ENCODE measurements at regions not wholly inside any gene's neighbourhood (a gene's known extent, or its start where the extent isn't known, plus 50 kb on each side); places are given as distances from the start of the nearest gene placed in this dataset.
A peak's percentile ranks its signal among the peaks of the same experiment; 100 is the strongest.

- peak; percentile 92 for DNase-seq (ENCODE audit: low read depth)
These were observed 361.1 kb downstream of the TGFB2 start for GRCh38 chr1:218705911-218706893.

- no peak for DNase-seq (ENCODE audit: low read depth)
These were observed 365.9 kb downstream of the TGFB2 start for GRCh38 chr1:218711001-218711400.

GRCh38 chr1:218711884-218712674 is 366.9 kb downstream of the TGFB2 start:
- no peak for DNase-seq (ENCODE audit: low read depth)

- no peak for DNase-seq (ENCODE audit: low read depth)
These were observed 367.5 kb downstream of the TGFB2 start for GRCh38 chr1:218712677-218713076.

- DNase-seq (ENCODE audit: low read depth): no peak
These were observed 371.0 kb downstream of the TGFB2 start for GRCh38 chr1:218715961-218716669.

GRCh38 chr1:218717575-218717974 is 372.4 kb downstream of the TGFB2 start:
- DNase-seq (ENCODE audit: low read depth): peak; percentile 39

GRCh38 chr1:218718206-218718605 is 373.1 kb downstream of the TGFB2 start:
- DNase-seq (ENCODE audit: low read depth): peak; percentile 75

GRCh38 chr1:218718977-218719376 is 373.8 kb downstream of the TGFB2 start:
- DNase-seq (ENCODE audit: low read depth): no peak

- DNase-seq (ENCODE audit: low read depth): no peak
These were observed 383.9 kb downstream of the TGFB2 start for GRCh38 chr1:218728898-218729565.

GRCh38 chr1:218735436-218736032 is 390.4 kb downstream of the TGFB2 start:
- peak; percentile 51 for DNase-seq (ENCODE audit: low read depth)

- DNase-seq (ENCODE audit: low read depth): peak; percentile 75
These were observed 394.3 kb downstream of the TGFB2 start for GRCh38 chr1:218739426-218739825.

- DNase-seq (ENCODE audit: low read depth): no peak
These were observed 396.7 kb downstream of the TGFB2 start for GRCh38 chr1:218741852-218742251.

- no peak for DNase-seq (ENCODE audit: low read depth)
These were observed 397.5 kb downstream of the TGFB2 start for GRCh38 chr1:218742467-218743262.

- DNase-seq (ENCODE audit: low read depth): no peak
These were observed 398.8 kb downstream of the TGFB2 start for GRCh38 chr1:218743861-218744505.

GRCh38 chr1:218748071-218748470 is 402.9 kb downstream of the TGFB2 start:
- DNase-seq (ENCODE audit: low read depth): no peak

GRCh38 chr1:218750216-218750970 is 405.3 kb downstream of the TGFB2 start:
- DNase-seq (ENCODE audit: low read depth): no peak

GRCh38 chr1:218751208-218751948 is 406.2 kb downstream of the TGFB2 start:
- DNase-seq (ENCODE audit: low read depth): no peak

- no peak for DNase-seq (ENCODE audit: low read depth)
These were observed 407.0 kb downstream of the TGFB2 start for GRCh38 chr1:218752126-218752525.
